ENCODE measurements at regions not wholly inside any gene's neighbourhood (a gene's known extent, or its start where the extent isn't known, plus 50 kb on each side); places are given as distances from the start of the nearest gene placed in this dataset.

GRCh38 chr6:25174678-25175077 lies 104.5 kb upstream of the CARMIL1 start:
- WGBS: 91% methylated on average over 6 of the region's 6 CpGs
- H3K4me1 ChIP-seq (ENCODE audit: insufficient read depth): no peaks in the 10 kb centered on the region
- no peak overlapping the region for H3K4me3 ChIP-seq (ENCODE audit: low read depth, low read length)
- no peaks in the 10 kb centered on the region for H3K36me3 ChIP-seq (ENCODE audit: insufficient read depth)
- no peak overlapping the region for H3K27ac ChIP-seq (ENCODE audit: low read depth)
- no peak for DNase-seq (ENCODE audit: extremely low spot score)

- Histone ChIP-seq H3K4me1 (ENCODE audit: insufficient read depth) (no peaks in the 10 kb centered on the region), H3K36me3 (ENCODE audit: insufficient read depth) (no peaks in the 10 kb centered on the region), H3K27ac (ENCODE audit: low read depth) (no peak overlapping the region), H3K4me3 (ENCODE audit: low read depth, low read length) (no peak overlapping the region)
- DNase-seq (ENCODE audit: extremely low spot score): no peak
- WGBS: 70% methylated on average over 6 of the region's 6 CpGs
Measured at GRCh38 chr6:25175196-25175595, 104.0 kb upstream of the CARMIL1 start.

- H3K27ac ChIP-seq (ENCODE audit: low read depth): no peak overlapping the region
Measured at GRCh38 chr6:25175681-25176080, 103.5 kb upstream of the CARMIL1 start.

GRCh38 chr6:25176466-25176865 lies 102.7 kb upstream of the CARMIL1 start:
- no peaks in the 10 kb centered on the region for H3K4me1 ChIP-seq (ENCODE audit: insufficient read depth)
- no peaks in the 10 kb centered on the region for H3K36me3 ChIP-seq (ENCODE audit: insufficient read depth)
- DNase-seq (ENCODE audit: extremely low spot score): no peak
- no peak overlapping the region for H3K4me3 ChIP-seq (ENCODE audit: low read depth, low read length)
- H3K27ac ChIP-seq (ENCODE audit: low read depth): no peak overlapping the region

More at GRCh38 chr6:25175681-25176080, 103.5 kb upstream of the CARMIL1 start:
- no peak overlapping the region for H3K4me3 ChIP-seq (ENCODE audit: low read depth, low read length)
- no peaks in the 10 kb centered on the region for H3K4me1 ChIP-seq (ENCODE audit: insufficient read depth)
- DNase-seq (ENCODE audit: extremely low spot score): no peak
- 90% methylated on average over 2 of the region's 2 CpGs for WGBS
- no peaks in the 10 kb centered on the region for H3K36me3 ChIP-seq (ENCODE audit: insufficient read depth)

GRCh38 chr6:25177500-25178028 lies 101.6 kb upstream of the CARMIL1 start:
- Histone ChIP-seq H3K4me1 (ENCODE audit: insufficient read depth) (no peaks in the 10 kb centered on the region), H3K36me3 (ENCODE audit: insufficient read depth) (no peaks in the 10 kb centered on the region), H3K27ac (ENCODE audit: low read depth) (no peak overlapping the region), H3K4me3 (ENCODE audit: low read depth, low read length) (no peak overlapping the region)
- DNase-seq (ENCODE audit: extremely low spot score): no peak
- 96% methylated on average over 1 of the region's 1 CpG for WGBS

GRCh38 chr6:25178336-25179035 lies 100.7 kb upstream of the CARMIL1 start:
- no peaks in the 10 kb centered on the region for H3K4me1 ChIP-seq (ENCODE audit: insufficient read depth)
- 79% methylated on average over 8 of the region's 8 CpGs for WGBS
- DNase-seq (ENCODE audit: extremely low spot score): no peak
- no peak overlapping the region for H3K4me3 ChIP-seq (ENCODE audit: low read depth, low read length)
- no peaks in the 10 kb centered on the region for H3K36me3 ChIP-seq (ENCODE audit: insufficient read depth)
- H3K27ac ChIP-seq (ENCODE audit: low read depth): no peak overlapping the region

GRCh38 chr6:25179051-25179778 lies 100.0 kb upstream of the CARMIL1 start:
- Histone ChIP-seq H3K4me1 (ENCODE audit: insufficient read depth) (no peaks in the 10 kb centered on the region), H3K27ac (ENCODE audit: low read depth) (peak overlapping the region; percentile 38), H3K4me3 (ENCODE audit: low read depth, low read length) (no peak overlapping the region), H3K36me3 (ENCODE audit: insufficient read depth) (no peaks in the 10 kb centered on the region)
- DNase-seq (ENCODE audit: extremely low spot score): no peak
- 17% methylated on average over 4 of the region's 4 CpGs for WGBS

- DNase-seq (ENCODE audit: extremely low spot score): no peak
- WGBS: 87% methylated on average over 11 of the region's 11 CpGs
- no peaks in the 10 kb centered on the region for H3K36me3 ChIP-seq (ENCODE audit: insufficient read depth)
- no peaks in the 10 kb centered on the region for H3K4me1 ChIP-seq (ENCODE audit: insufficient read depth)
- no peak overlapping the region for H3K4me3 ChIP-seq (ENCODE audit: low read depth, low read length)
- peak overlapping the region; percentile 5 for H3K27ac ChIP-seq (ENCODE audit: low read depth)
Measured at GRCh38 chr6:25180630-25181349, 98.4 kb upstream of the CARMIL1 start.

GRCh38 chr6:25181350-25181724 lies 97.8 kb upstream of the CARMIL1 start:
- WGBS: 92% methylated on average over 4 of the region's 4 CpGs
- Histone ChIP-seq H3K27ac (ENCODE audit: low read depth) (no peak overlapping the region), H3K4me1 (ENCODE audit: insufficient read depth) (no peaks in the 10 kb centered on the region), H3K36me3 (ENCODE audit: insufficient read depth) (no peaks in the 10 kb centered on the region), H3K4me3 (ENCODE audit: low read depth, low read length) (no peak overlapping the region)
- DNase-seq (ENCODE audit: extremely low spot score): no peak

GRCh38 chr6:25181923-25182322 lies 97.3 kb upstream of the CARMIL1 start:
- Histone ChIP-seq H3K36me3 (ENCODE audit: insufficient read depth) (no peaks in the 10 kb centered on the region), H3K4me3 (ENCODE audit: low read depth, low read length) (no peak overlapping the region), H3K27ac (ENCODE audit: low read depth) (no peak overlapping the region), H3K4me1 (ENCODE audit: insufficient read depth) (no peaks in the 10 kb centered on the region)
- WGBS: 94% methylated on average over 1 of the region's 1 CpG
- DNase-seq (ENCODE audit: extremely low spot score): no peak

- Histone ChIP-seq H3K27ac (ENCODE audit: low read depth) (no peak overlapping the region), H3K36me3 (ENCODE audit: insufficient read depth) (no peaks in the 10 kb centered on the region), H3K4me1 (ENCODE audit: insufficient read depth) (no peaks in the 10 kb centered on the region), H3K4me3 (ENCODE audit: low read depth, low read length) (no peak overlapping the region)
- WGBS: 83% methylated on average over 2 of the region's 2 CpGs
- DNase-seq (ENCODE audit: extremely low spot score): no peak
Measured at GRCh38 chr6:25186919-25187318, 92.3 kb upstream of the CARMIL1 start.

GRCh38 chr6:25188232-25188631 lies 90.9 kb upstream of the CARMIL1 start:
- H3K4me1 ChIP-seq (ENCODE audit: insufficient read depth): no peaks in the 10 kb centered on the region
- no peak for DNase-seq (ENCODE audit: extremely low spot score)
- H3K27ac ChIP-seq (ENCODE audit: low read depth): no peak overlapping the region
- H3K4me3 ChIP-seq (ENCODE audit: low read depth, low read length): no peak overlapping the region
- H3K36me3 ChIP-seq (ENCODE audit: insufficient read depth): no peaks in the 10 kb centered on the region
- WGBS: 92% methylated on average over 1 of the region's 1 CpG

- no peak overlapping the region for H3K4me3 ChIP-seq (ENCODE audit: low read depth, low read length)
Measured at GRCh38 chr6:25192590-25193459, 86.3 kb upstream of the CARMIL1 start.

More at GRCh38 chr6:25192590-25193459, 86.3 kb upstream of the CARMIL1 start:
- WGBS: 41% methylated on average over 6 of the region's 6 CpGs
- Histone ChIP-seq H3K4me1 (ENCODE audit: insufficient read depth) (peaks cover 2% of the 10 kb centered on the region), H3K36me3 (ENCODE audit: insufficient read depth) (no peaks in the 10 kb centered on the region), H3K27ac (ENCODE audit: low read depth) (peak overlapping the region; percentile 50)
- DNase-seq (ENCODE audit: extremely low spot score): no peak
